Fibroblast of upper back skin (primary cell): ENCODE measurements at regions not wholly inside any gene's neighbourhood (a gene's known extent, or its start where the extent isn't known, plus 50 kb on each side); places are given as distances from the start of the nearest gene placed in this dataset.
"Not testable (repeated sequence)": the region's sequence is repeated elsewhere in the genome, so short reads cannot be mapped to it uniquely, and the experiment has no call there.

Experiments
- DNase-seq: peaks from one replicate; pipeline ENCODE4 v3.0.0-alpha.2; 2013

DNA sequence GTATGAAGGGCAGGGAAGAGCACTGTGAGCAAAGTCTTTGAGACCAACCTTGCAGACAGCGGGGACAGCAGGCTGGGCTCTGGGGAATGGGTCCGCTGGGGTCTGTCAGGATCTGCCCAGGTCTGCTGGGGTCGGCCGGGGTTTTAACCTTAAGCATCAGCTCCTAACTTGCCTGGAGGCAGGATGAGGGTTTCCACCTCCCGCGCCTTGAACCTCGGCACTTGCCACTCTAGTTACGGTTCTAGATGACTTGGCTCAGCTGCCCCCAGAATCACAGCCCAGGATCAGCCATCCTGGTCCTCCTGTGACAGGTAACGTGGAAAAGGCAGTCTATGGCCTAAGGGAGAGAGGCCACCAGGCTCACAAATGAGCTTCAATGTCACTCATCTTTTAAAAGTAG is 50.4 kb upstream of the CACUL1 start:
- no peak for DNase-seq

DNA sequence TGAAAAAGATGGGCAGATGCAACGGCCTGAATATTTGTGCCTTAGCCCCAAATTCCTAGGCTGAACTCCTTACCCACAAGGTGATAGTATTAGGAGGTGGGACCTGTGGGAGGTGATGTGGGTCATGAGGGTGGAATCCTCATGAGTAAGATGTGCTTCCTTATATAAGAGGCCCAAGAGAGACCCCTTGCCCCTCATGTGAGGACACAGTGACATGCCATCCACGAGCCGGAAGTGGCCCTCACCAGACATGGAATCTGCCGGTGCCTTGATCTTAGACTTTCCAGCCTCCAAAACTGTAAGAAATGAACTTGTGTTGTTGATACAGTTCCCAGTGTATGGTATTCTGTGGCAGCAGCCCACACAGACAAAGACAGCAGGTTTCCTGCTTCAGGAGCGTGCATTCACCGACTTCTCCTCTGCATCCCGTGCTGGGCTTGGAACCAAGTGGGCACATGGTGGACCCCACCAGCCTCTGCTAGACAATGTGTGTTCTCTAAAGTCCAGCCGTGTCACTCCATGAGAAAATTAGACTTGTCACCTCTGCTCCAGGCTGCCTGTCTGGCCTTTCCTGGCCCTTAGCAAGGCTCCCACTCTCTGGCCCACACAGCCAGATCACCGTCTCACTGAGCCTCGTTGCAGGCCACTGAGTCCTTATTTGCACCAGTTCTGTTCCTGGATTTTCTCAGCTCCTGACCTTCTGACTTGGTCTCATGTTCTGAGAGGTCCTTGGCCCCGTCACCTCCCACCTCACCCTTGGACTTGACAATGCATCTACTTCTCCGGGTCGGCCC is 52.9 kb upstream of the CACUL1 start:
- DNase-seq, result no peak

DNA sequence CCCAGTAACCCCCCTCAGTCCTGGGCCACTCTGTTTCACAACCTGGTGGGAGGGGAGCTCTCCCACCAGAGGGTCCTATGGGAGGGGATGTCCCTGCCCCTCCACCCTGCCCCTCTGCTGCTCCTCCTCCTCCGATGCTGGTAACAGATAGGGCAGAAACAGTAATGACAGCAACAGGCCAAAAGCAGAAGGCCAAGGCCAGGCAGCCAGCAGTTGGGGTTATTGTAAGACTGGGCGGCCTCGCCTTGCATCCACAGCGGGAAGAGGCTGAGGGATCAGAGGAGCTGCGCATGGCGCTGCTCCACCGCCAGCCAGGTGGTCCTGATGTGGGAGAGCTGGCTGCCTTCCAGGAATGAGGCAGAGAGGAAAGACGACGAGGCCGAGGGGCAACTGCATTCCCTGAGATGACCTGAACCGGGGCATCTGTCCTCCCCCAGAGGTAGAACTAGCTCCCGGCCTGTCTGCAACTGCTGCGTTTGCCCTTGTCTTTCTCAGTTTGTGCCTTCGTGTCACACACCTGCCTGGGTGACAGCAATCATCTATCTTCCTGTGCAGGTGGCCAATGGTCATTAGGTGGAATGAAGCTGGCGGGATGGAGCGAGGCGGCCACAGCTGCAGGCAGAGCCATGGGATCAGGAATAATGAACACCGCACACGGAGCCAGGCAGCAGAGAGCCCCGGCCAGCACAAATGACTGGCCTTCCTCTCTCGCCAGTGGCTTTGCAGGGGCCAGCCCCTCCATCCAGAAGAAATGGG is 54.0 kb upstream of the CACUL1 start:
- no peak for DNase-seq

DNA sequence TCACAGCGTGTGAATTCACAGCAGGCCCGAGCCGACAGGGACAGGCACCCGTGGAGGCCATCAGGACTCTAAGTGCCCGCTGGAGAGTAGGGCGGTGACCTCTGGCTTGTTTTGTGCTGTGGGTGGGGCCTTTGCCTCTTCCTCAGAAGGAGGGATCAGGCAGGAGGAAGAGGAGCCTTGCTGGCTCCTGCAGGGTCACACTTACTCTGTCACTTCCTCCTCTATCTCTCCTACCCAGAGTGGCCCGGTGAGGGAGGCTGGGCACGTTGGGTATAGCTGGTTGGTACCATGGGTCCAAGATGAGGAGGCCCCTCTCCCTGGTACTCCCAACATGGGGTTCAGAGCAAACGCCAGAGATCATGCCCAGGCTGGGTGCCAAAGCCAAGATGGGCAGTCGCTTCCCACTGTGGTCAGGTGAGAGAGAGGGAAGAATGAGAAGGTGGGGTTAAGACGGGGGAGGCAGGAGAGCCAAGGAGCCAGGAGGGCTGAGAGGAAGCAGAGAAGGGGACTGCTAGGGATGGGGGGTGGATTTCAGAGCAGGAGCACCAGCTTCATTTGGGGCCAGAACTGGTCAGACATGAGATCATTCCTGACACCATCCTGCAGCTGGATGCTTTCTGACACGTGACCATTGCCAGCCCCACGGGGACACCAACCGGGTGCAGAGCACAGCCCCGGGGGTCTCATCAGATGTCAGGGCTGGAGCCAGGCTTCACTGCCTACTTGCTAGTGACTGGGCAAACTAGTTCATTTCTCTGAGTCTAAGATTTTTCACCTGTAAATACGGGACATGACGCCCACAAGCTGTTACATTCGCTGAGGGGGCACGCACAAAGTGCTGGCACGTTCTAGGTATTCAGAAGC is 54.8 kb upstream of the CACUL1 start:
- DNase-seq, result no peak

DNA sequence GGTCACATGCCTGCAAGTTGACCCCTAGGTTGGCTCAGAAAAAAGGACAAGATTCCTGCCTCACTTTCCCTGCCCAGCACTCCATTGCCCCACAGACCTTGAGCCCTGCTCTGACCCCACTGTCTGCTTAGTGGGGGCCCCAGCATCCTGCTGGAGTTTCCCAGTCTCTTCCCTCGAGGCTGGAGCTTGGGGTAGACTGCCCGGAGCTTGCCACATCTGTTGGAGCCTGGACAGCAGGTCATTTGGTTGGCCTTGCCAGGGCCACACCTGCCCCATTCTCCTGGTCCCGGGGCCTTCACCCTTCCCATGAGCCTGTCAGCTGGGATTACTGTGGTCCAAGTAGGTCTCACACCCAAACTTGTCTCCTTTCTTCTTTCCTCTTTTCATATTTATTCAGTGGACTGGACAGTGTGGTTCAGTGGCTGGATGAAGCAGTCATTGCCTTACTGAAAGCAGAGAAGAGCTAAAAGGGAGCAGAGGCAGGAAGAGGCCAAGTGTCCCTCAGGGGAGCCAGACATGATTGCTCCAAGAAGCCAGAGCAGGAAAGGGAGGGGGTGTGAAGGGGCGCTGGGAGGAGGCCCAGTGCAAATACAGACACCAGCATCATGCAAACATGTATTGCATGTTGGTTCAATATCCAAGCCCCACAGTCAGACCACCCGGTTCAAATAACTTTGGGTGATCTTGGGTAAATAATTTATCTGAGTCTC is 56.2 kb upstream of the CACUL1 start:
- no peak for DNase-seq

DNA sequence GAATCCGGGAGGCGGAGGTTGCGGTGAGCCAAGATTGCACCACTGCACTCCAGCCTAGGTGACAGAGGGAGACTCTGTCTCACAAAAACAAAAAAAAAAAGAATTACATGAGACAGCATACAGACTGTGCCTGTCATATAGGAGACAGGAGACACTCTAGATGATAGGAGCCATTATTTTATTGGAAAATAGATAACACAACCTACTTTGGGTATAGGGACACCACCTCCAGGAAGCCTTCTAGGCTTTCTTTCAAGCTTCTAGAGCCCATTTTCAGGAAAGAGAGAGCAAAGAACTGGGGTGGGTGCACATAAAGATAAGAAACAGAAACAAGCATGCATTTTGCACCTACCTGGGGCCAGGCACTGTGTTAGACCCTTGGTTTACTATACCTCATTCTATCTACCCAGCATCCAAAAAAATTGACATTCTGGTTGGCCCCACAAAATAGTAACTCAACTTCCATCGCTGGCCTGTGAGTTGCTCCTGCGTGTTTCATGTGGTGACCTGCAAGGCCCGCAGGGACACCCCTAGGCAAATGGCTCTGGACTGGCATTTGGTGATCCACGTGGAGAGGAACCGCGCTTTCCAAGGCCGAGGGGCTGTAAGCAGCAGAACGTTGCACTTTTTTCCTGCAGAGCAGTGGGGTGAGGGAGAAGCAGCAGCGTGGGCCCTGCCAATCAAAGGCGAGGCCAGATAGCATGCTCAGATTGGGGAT is 57.1 kb upstream of the CACUL1 start:
- no peak for DNase-seq

DNA sequence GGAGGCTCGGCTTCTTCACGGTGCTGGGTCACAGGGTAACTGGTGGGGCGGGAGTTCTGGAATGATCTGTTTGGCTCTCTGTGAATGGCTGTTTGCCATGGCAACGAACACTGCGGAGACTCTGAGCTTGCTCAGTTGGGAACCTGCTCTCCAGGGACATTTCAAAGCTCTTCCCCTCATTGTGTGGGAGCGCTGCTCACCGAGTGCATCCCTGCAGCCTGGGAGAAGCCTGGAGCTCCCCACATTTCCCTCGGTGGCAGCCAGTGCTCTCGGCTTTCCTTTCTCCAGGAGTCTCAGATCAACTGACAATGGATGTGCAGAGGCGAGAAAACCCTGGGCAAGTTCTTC is 57.6 kb upstream of the CACUL1 start:
- DNase-seq, result no peak

DNA sequence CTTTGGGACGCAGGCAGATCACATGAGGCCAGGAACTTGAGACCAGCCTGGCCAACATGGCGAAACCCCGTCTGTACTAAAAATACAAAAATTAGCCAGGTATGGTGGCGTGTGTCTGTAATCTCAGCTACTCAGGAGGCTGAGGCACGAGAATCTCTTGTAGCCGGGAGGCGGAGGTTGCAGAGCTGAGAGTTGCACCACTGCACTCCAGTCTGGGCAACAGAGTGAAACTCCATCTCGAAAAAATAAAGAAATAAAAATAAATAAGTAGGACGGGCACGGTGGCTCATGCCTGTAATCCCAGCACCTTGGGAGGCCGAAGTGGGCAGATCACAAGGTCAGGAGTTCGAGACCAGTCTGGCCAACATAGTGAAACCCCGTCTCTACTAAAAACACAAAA is 58.2 kb upstream of the CACUL1 start:
- DNase-seq, result not testable (repeated sequence)

DNA sequence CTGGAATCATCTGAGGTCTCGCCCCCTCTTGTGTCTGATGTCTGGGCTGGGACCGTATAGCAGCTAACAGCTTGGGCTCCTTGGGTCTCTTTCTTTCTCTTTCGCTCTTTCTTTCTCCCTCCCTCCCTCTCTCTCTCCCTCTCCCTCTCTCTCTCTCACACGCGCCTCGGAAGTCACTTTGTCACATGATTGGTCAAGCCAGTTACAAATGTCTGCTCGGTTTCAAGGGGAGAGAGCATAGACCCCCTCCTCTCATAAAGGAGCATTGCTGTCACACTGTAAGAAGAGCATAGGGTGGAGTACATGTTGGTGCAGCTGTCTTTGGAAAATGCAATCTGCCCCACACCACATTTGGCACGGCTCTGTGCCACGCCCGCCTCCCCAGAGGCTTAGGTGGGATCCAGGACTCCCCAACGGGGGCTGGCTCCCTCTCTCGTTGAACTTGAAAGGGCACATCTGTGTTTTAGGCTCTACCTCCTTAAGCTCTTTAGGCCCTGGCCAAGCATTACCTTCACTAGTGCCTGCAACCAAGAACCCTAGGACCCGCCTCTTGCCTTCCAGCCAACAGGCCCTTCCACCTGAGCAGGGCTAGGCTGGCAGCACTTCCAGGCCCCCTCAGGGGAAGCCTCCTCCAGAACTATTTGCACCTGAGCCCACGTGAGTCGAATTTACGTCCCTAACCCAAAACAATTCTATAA is 61.9 kb upstream of the CACUL1 start:
- DNase-seq, result no peak

DNA sequence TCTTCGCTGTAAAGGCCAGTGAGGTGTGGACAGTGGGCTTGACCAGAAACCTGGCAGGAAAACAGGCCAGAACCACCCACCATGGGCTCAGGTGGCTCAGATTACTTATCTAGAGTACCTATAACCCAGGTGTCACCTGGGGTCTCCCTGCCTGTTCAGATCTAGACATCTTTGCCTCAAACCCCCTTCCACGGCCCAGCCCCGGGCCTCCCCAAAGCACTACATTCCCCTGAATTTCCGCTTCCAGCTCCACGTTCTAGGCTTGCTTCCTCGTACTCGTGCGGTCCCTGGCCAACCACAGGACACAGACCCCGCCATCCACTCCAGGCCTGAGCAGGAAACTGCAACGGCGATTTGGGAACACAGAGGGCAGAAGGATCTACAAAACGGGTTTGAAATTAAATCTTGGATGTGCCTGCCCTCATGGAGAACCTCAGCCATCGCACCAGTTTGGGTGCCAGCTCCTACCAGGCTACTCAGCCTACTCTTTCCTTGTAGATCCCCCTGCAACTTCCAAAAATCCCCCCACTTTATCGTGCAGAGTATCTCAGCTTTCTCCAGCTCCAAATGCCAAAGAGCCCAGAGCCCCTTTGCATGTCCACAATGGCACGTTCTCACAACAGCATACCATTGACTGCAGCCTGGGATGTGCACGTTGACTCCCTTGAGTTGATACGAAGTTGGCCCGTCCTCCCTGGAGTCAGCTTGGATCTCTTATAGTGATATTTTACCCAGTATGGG is 62.7 kb upstream of the CACUL1 start:
- no peak for DNase-seq

DNA sequence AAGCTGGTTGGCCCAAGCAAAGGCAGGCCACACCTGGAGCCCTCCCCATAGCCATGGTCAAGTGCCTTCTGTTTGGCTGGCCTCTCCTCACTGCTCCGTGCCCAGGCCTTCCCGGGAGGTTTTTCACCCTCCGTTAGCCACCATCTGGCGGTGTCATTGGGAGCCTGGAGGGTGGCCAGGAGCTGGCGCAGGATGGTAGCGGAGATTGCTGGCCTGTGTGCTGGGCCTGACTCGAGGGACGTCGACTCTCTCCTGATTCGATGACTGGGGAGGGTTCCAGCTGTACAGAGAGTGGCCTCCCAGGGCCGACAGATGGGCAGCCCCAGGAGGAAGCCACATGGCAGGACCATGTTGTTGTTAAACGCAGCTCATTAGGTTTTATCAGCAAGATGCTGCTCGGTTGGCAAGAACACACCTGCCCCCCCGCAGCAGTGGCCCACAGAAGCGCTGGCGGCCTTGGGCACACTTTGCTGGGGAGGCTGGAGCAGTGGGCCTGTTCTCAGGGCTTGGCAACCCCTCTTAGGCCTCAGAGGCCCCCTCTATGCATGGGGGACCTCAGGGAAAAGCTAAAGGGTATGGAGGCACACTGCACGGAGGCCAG is 64.0 kb upstream of the CACUL1 start:
- DNase-seq, result no peak

DNA sequence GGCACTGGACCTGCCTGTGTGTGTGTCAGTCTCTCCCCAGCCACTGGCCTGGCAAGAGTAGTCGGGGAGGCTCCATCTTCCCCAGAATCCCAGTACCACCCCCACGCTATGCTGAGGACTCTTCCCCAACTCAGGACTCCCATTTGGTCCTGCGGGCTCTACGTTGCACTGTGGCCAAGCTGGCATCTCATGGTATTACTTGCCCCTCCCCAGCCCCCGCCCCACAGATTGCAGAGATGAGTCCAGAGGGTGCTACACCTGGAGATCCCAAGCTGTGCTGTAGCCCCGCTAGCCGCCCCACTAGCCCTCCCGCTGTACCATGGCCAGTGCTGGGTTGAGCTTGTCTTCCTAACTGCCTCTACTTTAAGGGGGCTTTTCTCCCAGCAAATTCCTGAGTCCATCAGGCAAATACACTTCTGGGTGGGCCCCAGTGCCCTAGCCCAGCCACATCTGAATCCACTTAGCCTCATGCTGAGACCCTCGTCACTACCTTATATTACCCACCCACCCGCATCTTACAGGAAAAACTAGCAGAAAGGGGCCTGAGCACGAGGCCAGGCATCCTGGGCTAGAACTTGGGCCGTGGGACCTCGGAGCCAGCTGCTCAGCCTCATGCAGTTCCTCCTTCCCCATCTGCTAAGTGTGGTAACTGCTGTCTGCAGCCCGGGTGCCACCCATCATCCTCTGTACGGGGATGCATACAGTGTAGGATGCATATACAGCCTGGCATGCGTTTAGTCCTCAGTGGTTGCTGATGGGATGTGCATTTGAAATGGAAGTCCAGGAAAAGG is 65.8 kb upstream of the CACUL1 start:
- DNase-seq, result no peak

DNA sequence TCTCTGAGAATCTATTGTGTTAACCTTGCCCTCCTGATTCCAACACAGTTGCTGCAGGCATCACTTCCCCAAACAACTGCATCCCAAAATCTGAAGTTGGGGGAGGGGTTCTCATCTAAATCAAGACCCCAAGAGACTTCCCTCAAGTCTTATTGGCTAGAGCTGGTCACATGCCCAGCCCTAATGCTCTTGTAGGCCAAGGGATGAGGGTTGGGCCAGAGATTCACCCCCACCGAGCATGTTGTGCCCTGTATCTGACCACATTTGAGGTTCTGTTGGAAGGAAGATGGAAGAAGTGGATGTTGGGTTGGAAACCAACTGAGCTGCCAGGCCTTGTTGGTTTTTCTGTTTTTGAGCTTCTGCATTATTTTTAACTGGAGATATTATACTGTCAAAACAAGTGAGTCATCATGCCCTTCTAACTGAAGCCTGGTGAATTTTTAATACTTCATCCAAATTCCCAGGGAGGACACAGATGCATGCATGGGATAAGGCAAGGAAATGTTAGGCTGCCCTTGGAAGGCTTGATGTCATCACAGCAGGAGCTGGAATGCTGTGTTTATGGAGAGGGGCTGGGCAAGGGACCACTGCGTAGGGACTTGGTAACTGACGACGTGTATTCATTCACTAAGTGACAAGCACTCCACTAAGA is 68.6 kb upstream of the CACUL1 start:
- no peak for DNase-seq

DNA sequence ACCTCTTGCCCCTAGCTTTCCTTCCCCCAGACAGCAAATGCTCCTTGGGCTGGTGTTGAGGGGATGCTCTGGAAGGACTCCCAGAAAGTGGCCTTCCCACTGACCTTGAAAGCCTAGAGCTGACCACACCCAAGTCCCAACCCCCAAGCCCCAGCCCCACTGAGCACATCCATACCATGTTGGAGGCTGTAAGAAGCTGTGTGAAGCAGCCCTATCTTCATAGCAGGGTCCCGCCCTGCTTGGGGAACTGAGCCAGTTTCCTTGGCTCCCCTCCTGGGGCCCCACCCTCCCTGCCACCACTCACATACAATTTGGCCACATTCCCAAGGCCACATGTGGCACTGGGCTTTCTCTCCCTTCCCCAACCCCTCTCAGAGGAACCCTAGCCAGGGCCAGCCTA is 72.3 kb upstream of the CACUL1 start:
- DNase-seq, result no peak

DNA sequence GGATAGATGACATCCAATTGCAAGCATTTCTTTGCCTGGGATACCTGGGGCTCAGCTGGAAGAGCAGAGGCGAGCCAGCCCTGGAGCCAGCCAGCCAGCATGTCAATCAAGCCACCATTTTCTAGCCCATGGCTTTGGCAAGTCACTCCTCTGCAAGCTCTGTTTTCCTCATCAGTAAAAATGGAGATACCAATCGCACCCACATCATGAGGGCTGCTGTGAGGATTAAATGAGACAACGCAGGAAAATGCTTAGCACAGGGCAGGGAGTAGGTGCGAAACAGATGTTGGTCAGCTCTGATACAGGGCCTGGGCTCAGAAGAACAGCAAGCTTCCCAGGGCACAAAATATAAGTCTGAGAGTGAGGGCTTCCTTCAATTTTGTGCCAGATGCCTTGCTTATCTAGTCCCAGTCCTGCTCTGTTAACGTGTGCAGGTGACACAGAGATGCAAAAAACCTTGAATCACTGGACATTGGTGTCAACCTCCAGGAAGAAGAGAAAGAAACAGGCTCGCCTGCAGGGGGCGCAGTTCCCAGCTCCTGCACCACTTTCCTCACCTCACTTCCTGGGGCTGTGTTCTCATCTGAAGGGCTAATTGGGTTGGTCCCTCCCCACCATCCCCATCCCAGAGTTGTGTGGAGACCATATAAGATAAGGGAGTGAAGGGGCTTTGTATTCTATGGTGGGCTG is 72.8 kb upstream of the CACUL1 start:
- DNase-seq, result no peak

DNA sequence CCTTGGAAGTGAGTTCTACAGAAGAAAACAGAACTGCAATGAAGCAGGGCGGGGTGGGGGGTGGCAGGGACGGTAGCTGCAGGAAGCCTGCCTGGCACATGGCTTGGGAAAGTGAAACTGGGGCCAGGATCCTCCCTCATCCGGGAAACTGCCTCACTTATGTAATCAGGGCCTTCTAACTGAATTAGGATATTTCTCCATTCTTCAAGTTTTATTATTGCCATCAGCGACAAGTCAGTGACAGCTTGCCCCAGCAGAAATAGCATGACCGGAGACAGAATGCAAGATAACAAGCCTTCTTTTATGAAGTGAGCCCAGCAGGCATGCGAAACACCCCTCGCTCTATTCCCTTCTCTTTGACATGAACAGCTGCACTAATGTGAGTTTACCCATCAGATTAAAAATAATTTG is 77.5 kb upstream of the CACUL1 start:
- peak; percentile 4 for DNase-seq

DNA sequence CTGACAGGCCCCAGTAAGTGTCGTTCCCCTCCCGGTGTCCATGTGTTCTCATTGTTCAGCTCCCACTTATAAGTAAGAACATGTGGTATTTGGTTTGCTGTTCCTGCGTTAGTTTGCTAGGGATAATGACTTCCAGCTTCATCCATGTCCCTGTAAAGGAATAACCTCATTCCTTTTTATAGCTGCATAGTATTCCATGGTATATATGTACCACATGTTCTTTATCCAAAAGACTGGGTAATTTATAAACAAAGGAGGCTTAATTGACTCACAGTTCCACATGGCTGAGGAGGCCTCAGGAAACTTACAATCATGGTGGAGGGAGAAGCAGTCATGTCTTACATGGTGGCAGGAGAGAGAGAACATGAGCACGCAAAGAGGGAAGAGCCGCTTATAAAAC is 79.6 kb upstream of the CACUL1 start:
- DNase-seq, result not testable (repeated sequence)

DNA sequence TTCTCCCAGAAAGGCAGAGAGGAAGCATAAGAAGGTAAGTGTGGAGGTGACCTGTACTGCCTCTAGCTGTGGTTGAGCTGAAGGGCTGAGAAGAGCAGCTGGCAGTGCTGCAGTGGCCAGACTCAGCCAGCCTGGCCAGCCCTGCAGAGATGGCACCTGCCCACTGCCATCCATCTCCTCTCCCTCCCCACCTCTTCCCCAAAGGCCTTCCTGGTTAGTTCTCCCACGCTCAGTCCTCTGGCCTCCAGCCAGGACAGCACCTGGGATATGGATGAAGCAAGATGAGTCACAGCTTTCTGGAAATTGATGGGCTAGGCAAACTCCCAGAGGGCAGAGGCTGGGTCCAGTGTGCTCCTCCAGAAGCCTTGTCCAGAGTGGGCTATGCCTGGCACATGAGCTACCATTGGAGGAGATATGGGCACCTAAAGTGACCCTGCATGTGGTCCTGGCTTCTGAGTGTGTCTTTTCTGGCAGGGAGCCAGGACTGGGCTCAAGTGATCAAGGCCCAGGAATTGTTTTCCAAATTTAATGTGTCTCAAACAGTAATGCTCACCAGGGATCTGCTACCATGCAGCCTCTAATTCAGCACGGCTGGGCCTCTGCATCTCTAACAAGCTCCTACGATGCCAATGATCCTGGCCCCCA is 81.0 kb upstream of the CACUL1 start:
- DNase-seq, result peak; percentile 3
